ENCODE measurements at regions not wholly inside any gene's neighbourhood (a gene's known extent, or its start where the extent isn't known, plus 50 kb on each side); places are given as distances from the start of the nearest gene placed in this dataset.
A peak's percentile ranks its signal among the peaks of the same experiment; 100 is the strongest.

DNA sequence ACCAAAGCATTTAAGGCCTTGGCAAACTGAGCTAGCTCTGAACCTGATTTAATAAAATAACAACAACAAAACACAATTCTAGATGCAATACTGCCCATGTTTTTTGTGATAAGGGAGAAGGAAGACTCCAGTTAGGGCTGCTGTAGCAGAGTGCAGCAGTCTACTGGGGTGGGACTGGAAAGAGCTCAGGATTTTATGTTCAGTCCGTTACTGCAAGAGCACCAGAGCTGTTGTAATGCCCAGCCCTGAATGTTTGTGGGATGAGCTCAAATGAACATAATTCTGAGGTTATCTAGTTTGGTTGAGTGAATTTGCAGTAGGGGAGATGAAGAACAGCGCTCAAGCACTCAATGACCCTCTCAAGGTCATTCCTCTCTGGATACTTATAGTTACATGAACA lies 743.8 kb downstream of the FAT4 start:
- Histone ChIP-seq H3K9me3 (no peaks in the 10 kb centered on the region), H3K4me3 (no peak overlapping the region), H3K36me3 (no peaks in the 10 kb centered on the region), H3K27me3 (no peaks in the 10 kb centered on the region)
- no peak for DNase-seq

DNA sequence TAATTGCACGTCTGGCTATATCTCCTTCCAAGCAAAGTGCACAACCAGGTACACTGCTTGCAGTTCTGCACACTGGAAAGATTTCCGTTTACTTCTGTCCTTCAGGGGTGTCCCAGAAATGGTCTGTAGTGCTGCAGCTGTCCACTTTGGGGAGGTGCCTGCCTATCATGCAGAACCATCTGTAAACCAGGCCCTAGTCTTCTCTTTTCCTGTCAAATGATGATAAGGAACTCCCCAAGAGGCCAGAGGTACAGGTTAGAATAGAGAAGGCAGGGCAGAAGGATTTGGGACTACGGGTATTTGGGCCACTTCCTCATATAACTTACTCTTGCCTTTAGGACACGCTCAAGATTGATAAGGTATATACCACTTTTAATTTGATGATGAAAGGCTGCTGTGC lies 746.9 kb downstream of the FAT4 start:
- H3K9me3 ChIP-seq = no peaks in the 10 kb centered on the region; the same call in 1 of the 2 replicates
- no peak for DNase-seq

DNA sequence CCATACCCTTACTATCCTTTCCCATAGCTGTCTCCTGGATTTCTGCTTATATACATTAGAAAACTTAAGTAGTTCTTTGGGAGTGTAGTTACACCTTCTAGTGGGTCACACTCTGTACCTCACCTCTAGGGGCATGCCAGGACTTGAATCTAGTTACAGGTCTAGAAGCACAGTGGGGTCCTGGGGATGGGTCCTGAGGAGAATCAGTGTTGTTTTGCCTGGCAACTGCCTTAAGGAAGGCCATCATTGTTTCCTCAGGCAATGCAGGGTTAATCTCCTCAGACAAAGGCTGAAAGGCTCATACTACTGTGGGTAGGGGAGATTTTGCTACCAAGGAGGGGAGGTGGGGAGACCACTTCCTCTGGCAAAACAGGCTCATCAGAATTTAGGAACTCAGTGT lies 750.3 kb downstream of the FAT4 start:
- DNase-seq = no peak
- Histone ChIP-seq H3K4me3 (no peak overlapping the region), H3K9me3 (no peaks in the 10 kb centered on the region; the same call in 1 of the 2 replicates), H3K27me3 (no peaks in the 10 kb centered on the region), H3K36me3 (no peaks in the 10 kb centered on the region)

More for the DNA sequence above, 746.9 kb downstream of the FAT4 start:
- Histone ChIP-seq H3K4me3 (no peak overlapping the region), H3K27me3 (no peaks in the 10 kb centered on the region), H3K36me3 (no peaks in the 10 kb centered on the region)

DNA sequence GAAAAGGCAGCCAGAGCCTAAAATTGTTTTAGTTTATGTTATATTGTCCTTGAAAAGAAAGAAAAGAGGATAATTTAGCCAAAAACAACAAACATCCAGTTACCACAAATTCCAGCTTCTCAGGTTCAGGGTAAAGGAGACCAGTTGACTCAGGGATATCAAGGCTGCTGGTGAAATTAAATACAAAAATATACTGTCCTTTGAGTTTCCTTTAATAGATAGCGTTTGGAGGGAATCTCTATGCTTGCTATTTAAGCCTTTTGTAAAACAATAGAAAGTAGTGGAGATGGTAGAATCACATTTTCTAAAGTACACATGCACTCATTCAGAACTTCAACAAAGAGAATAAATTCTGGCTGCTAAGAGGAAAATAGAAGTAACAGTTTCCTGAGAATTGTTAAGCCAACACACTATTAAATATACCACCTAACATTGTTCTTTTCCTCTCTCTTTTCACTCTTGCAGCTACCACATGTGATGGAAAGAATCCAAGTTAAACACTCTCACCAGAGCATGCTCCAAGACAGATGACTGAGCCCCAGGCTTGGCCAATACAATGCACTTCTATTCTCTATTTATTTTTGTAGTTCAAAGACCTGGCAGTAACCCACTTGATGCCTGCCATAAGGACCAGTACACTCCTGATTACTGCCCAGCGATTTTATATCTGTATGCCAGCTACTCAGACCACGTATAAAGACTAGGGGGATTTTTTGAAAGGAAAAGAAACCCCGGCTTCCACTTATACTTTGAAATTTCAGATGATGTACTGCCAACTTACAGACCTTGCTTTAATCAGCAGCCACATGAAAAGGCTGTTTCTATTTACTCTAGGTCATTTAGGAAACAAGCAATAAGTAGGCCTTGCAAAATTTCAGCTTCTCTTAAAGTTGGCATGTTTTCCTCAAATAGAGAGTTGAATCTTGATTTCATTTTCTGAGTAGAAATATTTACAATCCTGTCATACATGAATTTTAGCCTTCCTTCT lies 756.9 kb downstream of the FAT4 start:
- no peaks in the 10 kb centered on the region for H3K27me3 ChIP-seq
- H3K9me3 ChIP-seq = peaks cover 3% of the 10 kb centered on the region
- DNase-seq = peak; percentile 86
- H3K36me3 ChIP-seq = no peaks in the 10 kb centered on the region
- H3K4me3 ChIP-seq = no peak overlapping the region

DNA sequence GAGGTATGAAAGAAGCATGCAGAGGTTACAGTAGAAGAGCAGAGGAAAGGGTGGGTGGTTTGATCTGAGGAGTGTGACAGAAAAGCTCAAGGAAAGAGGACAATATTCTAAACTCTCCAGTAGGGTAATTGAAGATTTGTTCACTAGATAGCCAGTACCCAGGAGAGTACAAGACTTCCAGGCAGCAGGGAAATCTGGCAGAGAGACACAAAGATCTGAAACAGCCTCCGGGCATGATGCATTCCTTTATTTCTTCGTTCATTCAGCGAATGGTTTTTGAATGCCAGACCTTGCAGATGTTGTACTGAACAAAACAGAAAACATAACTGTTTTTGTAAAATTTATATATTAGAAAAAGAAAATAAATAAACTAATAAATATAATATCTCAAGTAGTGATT lies 766.6 kb downstream of the FAT4 start:
- no peaks in the 10 kb centered on the region for H3K9me3 ChIP-seq
- no peaks in the 10 kb centered on the region for H3K27me3 ChIP-seq
- no peak for DNase-seq
- H3K4me3 ChIP-seq = no peak overlapping the region
- H3K36me3 ChIP-seq = no peaks in the 10 kb centered on the region

DNA sequence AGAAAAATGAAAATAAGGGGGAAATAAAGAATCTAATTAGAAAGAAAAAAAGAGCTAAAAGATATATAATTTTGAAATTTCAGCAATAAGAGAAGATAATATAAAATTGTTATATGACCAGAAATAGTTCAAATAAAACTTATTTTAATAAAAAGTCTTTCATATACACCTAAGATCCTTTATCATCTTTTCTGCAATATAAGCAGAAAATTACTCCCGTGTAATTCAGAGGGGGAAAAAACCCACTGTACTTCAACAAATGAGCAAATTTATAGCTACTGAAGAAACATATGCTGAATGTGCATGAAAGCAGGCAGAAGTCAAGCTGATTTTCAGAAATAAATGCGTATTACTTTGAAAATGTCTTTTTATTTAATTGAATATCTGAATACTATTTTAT lies 771.3 kb downstream of the FAT4 start:
- DNase-seq = no peak
- H3K9me3 ChIP-seq = no peaks in the 10 kb centered on the region
- no peaks in the 10 kb centered on the region for H3K27me3 ChIP-seq
- H3K4me3 ChIP-seq = no peak overlapping the region
- no peaks in the 10 kb centered on the region for H3K36me3 ChIP-seq

DNA sequence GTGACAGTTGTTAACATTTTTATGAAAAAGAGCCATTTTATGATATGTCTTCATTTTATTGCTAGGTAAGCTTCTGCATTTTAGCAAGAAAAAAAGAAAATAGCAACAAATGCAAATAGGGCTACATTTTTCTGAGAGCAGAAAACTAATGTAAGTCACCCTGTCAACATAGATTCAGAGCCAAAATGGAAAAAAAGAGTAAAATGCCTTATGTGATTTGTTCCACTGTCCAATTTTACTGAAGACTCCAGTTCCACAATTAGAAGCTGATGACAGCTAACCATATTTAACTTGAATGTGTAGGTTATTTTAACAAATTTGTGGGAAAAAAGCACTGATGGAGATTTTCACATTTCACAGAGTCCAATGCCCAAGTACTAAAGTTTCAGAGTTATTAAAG lies 772.3 kb downstream of the FAT4 start:
- no peaks in the 10 kb centered on the region for H3K9me3 ChIP-seq
- DNase-seq = no peak
- no peak overlapping the region for H3K4me3 ChIP-seq
- no peaks in the 10 kb centered on the region for H3K36me3 ChIP-seq
- H3K27me3 ChIP-seq = no peaks in the 10 kb centered on the region

DNA sequence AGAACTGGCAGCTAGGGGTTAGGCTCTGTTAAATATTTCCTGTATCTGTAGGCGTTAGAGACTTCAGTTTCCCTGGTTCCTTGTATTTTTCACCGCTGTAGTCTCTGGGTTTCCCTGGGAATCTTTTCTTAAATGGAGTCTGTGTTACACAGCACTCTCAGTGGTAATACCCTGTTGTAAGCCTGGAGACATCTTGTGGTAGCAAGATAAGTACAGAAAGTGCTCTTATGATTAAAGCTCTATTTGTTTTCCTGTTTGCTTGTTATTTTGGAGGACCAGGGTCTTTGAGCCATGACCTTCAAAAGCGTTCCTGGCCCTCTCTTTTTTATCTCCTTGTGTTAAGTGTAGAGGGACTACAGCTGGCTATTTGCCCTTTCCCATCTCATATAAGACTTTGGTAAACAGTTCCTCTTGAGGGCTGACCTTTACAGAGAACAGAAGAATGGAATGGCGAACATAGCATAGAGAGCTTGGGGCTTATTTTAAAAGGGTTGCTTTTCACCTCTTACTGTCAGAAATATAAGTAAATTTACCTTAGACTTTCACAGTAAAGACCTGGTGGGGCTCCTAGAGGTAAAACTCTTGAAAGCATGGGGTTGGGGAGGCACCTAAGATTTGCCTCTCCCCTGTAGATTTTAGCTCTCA lies 782.5 kb downstream of the FAT4 start:
- DNase-seq = no peak

DNA sequence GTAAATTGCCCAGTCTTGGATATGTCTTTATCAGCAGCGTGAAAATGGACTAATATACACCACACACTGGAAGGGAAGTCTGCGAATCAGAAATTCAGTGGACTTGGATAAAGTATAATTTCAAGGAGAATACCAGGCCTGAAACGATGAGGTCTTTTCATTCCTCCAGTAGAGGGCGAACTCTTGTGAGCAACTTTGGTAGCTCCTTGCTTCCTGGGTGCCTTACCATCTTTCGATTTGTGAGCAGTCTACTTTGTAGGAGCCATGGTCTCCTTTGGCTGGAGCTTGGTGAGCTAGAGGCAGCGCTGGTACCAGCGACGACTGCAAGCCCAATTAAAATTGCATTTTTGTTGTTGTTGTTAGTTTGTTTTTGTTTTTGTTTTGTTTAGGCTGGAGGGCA lies 791.9 kb downstream of the FAT4 start:
- Histone ChIP-seq H3K36me3 (no peaks in the 10 kb centered on the region), H3K9me3 (no peaks in the 10 kb centered on the region; the same call in 1 of the 2 replicates), H3K27me3 (no peaks in the 10 kb centered on the region), H3K4me3 (no peak overlapping the region)
- peak; percentile 2 for DNase-seq

More for the DNA sequence above, 782.5 kb downstream of the FAT4 start:
- H3K36me3 ChIP-seq = no peaks in the 10 kb centered on the region
- no peaks in the 10 kb centered on the region for H3K9me3 ChIP-seq
- H3K27me3 ChIP-seq = no peaks in the 10 kb centered on the region
- H3K4me3 ChIP-seq = no peak overlapping the region

DNA sequence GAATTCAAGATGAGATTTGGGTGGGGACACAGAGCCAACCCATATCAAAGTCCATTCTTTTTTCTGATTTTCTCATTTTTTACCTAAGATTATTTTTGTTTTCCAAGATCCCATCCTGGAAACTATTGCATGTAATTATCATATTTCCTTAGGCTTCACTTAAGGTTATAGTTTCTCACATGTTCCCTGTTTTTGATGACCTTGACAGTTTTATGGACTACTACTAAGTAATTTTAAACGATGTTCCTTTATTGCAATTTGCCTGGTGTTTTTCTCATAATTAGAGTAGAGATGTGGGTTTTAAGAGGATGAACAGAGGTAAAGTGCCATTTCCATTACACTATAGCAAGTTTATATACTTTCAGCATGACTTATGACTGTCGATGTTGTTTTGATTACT lies 795.1 kb downstream of the FAT4 start:
- no peaks in the 10 kb centered on the region for H3K27me3 ChIP-seq
- H3K36me3 ChIP-seq = no peaks in the 10 kb centered on the region
- H3K4me3 ChIP-seq = no peak overlapping the region
- H3K9me3 ChIP-seq = peaks cover 2% of the 10 kb centered on the region
- DNase-seq = no peak

DNA sequence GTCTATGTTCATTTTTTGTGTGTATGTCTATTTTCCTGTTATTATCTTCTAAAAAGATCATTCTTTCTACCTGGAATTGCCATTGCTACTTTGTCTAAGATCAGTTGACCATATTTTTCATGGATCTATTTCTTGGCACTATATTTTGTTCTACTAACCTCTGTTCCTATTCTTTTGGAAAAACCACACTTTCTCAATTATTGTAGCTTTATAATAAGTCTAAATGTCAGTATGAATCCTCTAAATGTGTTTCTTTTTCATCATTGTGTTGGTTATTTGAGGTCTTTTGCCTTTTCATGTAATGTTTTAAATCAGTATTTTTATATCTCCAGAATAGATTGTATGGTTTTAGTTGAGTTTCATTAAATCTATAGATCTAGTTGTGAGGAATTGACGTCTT lies 798.3 kb downstream of the FAT4 start:
- Histone ChIP-seq H3K27me3 (no peaks in the 10 kb centered on the region), H3K9me3 (peaks cover 7% of the 10 kb centered on the region), H3K4me3 (no peak overlapping the region), H3K36me3 (no peaks in the 10 kb centered on the region)
- no peak for DNase-seq

DNA sequence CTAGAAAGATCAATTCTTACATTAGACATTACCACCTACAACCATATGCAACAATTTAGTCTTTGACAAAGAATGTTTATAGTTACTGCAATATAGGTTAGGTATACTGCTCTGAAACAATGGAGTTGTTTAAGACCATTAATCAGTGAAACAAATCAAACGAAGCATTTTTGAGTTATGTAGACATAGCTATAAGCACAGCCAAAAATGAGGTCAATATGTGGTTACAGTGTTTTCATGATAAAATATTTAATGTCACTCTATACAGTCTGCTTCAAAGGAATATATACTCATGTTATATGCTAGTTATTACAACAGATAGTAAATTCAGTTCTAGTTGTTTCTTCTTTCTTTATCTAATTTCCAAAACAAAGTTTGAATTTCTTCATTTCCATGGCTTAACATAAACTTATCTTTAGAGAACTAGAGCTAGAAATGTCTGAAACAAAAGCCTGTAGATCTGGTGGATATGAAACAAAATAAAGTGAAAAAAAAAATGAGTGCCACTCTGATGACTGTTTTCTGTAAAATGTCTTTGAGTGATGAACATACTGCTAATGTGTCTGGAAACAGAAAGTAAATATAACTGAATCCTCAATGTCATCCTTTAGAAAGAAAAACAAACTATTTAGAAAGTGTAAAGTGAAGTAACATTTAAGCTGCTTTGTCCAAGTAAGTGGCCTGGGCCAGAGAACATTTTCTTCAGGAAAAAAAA lies 809.0 kb downstream of the FAT4 start:
- no peaks in the 10 kb centered on the region; the same call in 1 of the 2 replicates for H3K9me3 ChIP-seq
- no peak for DNase-seq
- H3K36me3 ChIP-seq = no peaks in the 10 kb centered on the region

DNA sequence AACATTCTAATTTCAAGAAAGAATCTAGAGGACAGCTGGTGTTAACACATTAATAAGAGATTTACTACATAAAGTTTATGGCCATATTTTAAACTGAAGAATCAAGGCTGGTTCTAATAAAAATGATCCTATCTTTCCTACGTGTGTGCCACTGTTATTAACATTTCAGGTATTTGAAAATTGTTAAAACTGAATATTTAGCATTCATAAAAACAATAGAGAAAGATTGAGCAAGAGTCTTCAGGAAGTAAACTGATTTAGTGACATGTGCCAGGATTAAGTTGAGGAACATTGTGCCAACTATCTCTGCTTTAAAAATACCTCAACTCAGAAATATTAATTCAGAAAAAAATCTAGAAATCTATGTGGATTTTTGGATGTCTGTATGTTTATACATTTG lies 810.1 kb downstream of the FAT4 start:
- no peak for DNase-seq
- Histone ChIP-seq H3K36me3 (no peaks in the 10 kb centered on the region), H3K4me3 (no peak overlapping the region), H3K27me3 (no peaks in the 10 kb centered on the region), H3K9me3 (no peaks in the 10 kb centered on the region; the same call in 1 of the 2 replicates)

More for the DNA sequence above, 809.0 kb downstream of the FAT4 start:
- Histone ChIP-seq H3K27me3 (no peaks in the 10 kb centered on the region), H3K4me3 (no peak overlapping the region)

DNA sequence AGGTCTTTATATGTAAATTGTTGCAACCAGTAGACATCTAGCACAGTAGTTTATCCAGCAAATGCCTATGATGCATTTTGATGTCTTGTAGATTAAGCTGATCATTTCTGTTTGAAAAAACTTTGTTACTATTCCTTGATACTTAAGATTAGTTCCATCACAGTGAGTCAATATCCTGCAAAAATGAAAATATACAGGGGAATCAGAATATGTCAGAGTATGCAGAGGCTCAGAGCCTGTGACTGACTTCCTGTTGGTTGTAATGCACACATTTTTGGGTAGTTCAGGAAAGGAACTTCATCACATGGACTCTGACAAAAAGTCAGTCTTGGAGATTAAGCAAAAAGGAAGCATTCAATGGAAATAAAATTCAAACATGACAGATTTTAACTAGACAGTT lies 815.5 kb downstream of the FAT4 start:
- no peak overlapping the region for H3K4me3 ChIP-seq
- no peak for DNase-seq

DNA sequence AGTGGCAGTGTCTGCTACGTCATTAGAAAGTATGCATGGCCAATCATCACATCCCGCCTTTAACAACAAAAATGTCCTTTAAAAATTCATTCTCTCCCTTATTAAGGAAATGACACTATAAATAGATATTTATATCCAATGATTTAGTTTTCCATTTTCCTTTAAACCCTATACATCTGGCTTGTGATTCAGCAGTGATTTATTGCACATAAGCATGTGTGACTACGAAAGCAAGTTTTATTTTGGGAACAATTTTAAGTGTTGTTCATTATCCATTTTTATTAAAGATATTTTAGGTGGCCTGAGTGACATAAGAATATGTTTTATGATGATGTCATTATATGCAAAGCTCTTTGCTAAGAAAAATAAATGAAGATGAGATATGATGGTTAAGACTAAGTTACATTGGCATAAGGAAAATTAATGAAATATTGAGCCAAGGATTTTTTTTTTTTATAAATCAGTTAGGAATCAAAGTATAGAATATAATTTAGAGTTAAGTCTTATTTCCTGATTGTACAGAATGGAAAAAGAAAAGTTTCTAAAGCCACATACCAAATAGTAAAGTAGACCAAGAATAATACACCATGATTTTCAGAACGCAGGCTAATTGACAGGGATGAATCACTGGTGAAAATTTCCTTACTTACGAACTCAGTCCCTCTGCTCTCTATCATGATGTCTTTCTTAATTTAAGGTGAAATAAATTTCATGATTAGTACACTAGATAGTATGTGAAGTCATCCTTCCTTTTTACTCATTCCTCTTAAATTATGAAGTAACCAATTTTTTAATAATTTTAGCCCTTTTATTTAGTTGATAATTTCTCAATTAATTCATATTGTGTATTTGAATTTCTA lies 822.4 kb downstream of the FAT4 start:
- Histone ChIP-seq H3K4me3 (no peak overlapping the region), H3K36me3 (no peaks in the 10 kb centered on the region), H3K27me3 (no peaks in the 10 kb centered on the region), H3K9me3 (no peaks in the 10 kb centered on the region)
- DNase-seq = no peak

More for the DNA sequence above, 815.5 kb downstream of the FAT4 start:
- no peaks in the 10 kb centered on the region; the same call in 1 of the 2 replicates for H3K9me3 ChIP-seq
- H3K27me3 ChIP-seq = no peaks in the 10 kb centered on the region
- no peaks in the 10 kb centered on the region for H3K36me3 ChIP-seq

DNA sequence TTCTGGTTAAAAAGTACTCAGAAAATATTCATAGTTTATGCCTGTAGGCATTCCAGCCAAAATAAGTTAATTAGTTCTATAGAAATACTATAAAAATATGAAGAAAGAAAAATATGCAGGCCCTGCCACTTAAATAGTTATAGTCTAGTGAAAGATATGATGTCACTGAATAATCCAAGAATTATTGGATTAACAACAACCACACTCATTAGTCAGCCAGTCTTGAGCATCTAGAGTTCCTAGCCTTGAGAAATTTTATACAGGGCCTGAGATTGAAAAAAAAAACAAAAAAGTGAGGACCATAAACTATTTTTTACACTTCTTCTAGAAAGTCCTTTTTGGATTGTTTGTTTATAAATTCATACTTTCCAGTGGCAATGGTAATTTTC lies 823.0 kb downstream of the FAT4 start:
- DNase-seq = no peak
- H3K9me3 ChIP-seq = no peaks in the 10 kb centered on the region
- H3K27me3 ChIP-seq = no peaks in the 10 kb centered on the region
- no peak overlapping the region for H3K4me3 ChIP-seq
- H3K36me3 ChIP-seq = no peaks in the 10 kb centered on the region
